Renal cortex interstitium (tissue), 11 donors: ENCODE measurements at regions not wholly inside any gene's neighbourhood (a gene's known extent, or its start where the extent isn't known, plus 50 kb on each side); places are given as distances from the start of the nearest gene placed in this dataset.
A peak's percentile ranks its signal among the peaks of the same experiment; 100 is the strongest.
"Not testable (repeated sequence)": the region's sequence is repeated elsewhere in the genome, so short reads cannot be mapped to it uniquely, and the experiment has no call there.

Experiments
- DNase-seq, 11 donors: peaks; one replicate each; pipeline ENCODE4 v3.0.0-alpha.2; 2013; ENCODE audit warnings: low read depth in 9 of 11, low spot score in 4 of 11; ENCODE audit errors: extremely low read depth in 1 of 11

GRCh38 chr4:116260931-116261330, 824.4 kb downstream of the TRAM1L1 start:
- not testable (repeated sequence) for DNase-seq

GRCh38 chr4:116244771-116245170, 840.6 kb downstream of the TRAM1L1 start:
- DNase-seq, result no peak

- DNase-seq, result no peak
These were observed 841.9 kb downstream of the TRAM1L1 start for GRCh38 chr4:116243431-116243830.

GRCh38 chr4:116233971-116234370, 851.4 kb downstream of the TRAM1L1 start:
- no peak for DNase-seq

GRCh38 chr4:116231999-116232398, 853.4 kb downstream of the TRAM1L1 start:
- not testable (repeated sequence) for DNase-seq

- no peak for DNase-seq
These were observed 856.0 kb downstream of the TRAM1L1 start for GRCh38 chr4:116229420-116229819.

- no peak for DNase-seq
These were observed 862.2 kb downstream of the TRAM1L1 start for GRCh38 chr4:116223040-116223732.

GRCh38 chr4:116217781-116218180, 867.6 kb downstream of the TRAM1L1 start:
- DNase-seq, result no peak

GRCh38 chr4:116215622-116216021, 869.8 kb downstream of the TRAM1L1 start:
- no peak for DNase-seq

GRCh38 chr4:116202524-116202923, 882.9 kb downstream of the TRAM1L1 start:
- no peak for DNase-seq

GRCh38 chr4:116197317-116197809, 888.0 kb downstream of the TRAM1L1 start:
- no peak for DNase-seq

GRCh38 chr4:116183241-116183640, 902.1 kb downstream of the TRAM1L1 start:
- no peak for DNase-seq

- peak in 7 of 11 donors; percentile 6 to 33 (median 12) for DNase-seq
These were observed 905.2 kb downstream of the TRAM1L1 start for GRCh38 chr4:116180157-116180601.

- DNase-seq, result not testable (repeated sequence)
These were observed 934.0 kb downstream of the TRAM1L1 start for GRCh38 chr4:116151371-116151770.

- DNase-seq, result no peak
These were observed 935.2 kb downstream of the TRAM1L1 start for GRCh38 chr4:116150152-116150551.

- DNase-seq, result no peak
These were observed 942.2 kb downstream of the TRAM1L1 start for GRCh38 chr4:116143198-116143597.

- DNase-seq, result no peak
These were observed 952.4 kb downstream of the TRAM1L1 start for GRCh38 chr4:116132946-116133345.

GRCh38 chr4:116126794-116127193, 958.6 kb downstream of the TRAM1L1 start:
- no peak for DNase-seq

GRCh38 chr4:116122124-116122523, 963.3 kb downstream of the TRAM1L1 start:
- no peak for DNase-seq

GRCh38 chr4:116118221-116118620, 967.2 kb downstream of the TRAM1L1 start:
- no peak for DNase-seq

- not testable (repeated sequence) for DNase-seq
These were observed 972.5 kb downstream of the TRAM1L1 start for GRCh38 chr4:116112861-116113260.
